ENCODE measurements at regions not wholly inside any gene's neighbourhood (a gene's known extent, or its start where the extent isn't known, plus 50 kb on each side); places are given as distances from the start of the nearest gene placed in this dataset.

- Histone ChIP-seq H3K27ac (ENCODE audit: low read depth, low read length) (no peak overlapping the region), H3K36me3 (ENCODE audit: control insufficient read depth, insufficient read depth, low read length) (no peaks in the 10 kb centered on the region), H3K4me3 (ENCODE audit: low read length) (no peak overlapping the region), H3K4me1 (ENCODE audit: control insufficient read depth, insufficient read depth, low read length) (no peaks in the 10 kb centered on the region), H3K9ac (ENCODE audit: low read length) (no peak overlapping the region), H3K27me3 (ENCODE audit: control insufficient read depth, insufficient read depth, low read length) (no peaks in the 10 kb centered on the region)
These were observed 88.3 kb upstream of the PRDM11 start for GRCh38 chr11:45057938-45058646.

GRCh38 chr11:45058647-45058950 lies 87.8 kb upstream of the PRDM11 start:
- Histone ChIP-seq H3K27me3 (ENCODE audit: control insufficient read depth, insufficient read depth, low read length) (no peaks in the 10 kb centered on the region), H3K4me3 (ENCODE audit: low read length) (no peak overlapping the region), H3K4me1 (ENCODE audit: control insufficient read depth, insufficient read depth, low read length) (no peaks in the 10 kb centered on the region), H3K27ac (ENCODE audit: low read depth, low read length) (no peak overlapping the region), H3K9ac (ENCODE audit: low read length) (no peak overlapping the region), H3K36me3 (ENCODE audit: control insufficient read depth, insufficient read depth, low read length) (no peaks in the 10 kb centered on the region)

GRCh38 chr11:45060707-45061106 lies 85.7 kb upstream of the PRDM11 start:
- no peaks in the 10 kb centered on the region for H3K36me3 ChIP-seq (ENCODE audit: control insufficient read depth, insufficient read depth, low read length)
- no peak overlapping the region for H3K27ac ChIP-seq (ENCODE audit: low read depth, low read length)
- H3K4me3 ChIP-seq (ENCODE audit: low read length) = no peak overlapping the region
- no peak overlapping the region for H3K9ac ChIP-seq (ENCODE audit: low read length)
- H3K27me3 ChIP-seq (ENCODE audit: control insufficient read depth, insufficient read depth, low read length) = no peaks in the 10 kb centered on the region
- H3K4me1 ChIP-seq (ENCODE audit: control insufficient read depth, insufficient read depth, low read length) = no peaks in the 10 kb centered on the region

DNA sequence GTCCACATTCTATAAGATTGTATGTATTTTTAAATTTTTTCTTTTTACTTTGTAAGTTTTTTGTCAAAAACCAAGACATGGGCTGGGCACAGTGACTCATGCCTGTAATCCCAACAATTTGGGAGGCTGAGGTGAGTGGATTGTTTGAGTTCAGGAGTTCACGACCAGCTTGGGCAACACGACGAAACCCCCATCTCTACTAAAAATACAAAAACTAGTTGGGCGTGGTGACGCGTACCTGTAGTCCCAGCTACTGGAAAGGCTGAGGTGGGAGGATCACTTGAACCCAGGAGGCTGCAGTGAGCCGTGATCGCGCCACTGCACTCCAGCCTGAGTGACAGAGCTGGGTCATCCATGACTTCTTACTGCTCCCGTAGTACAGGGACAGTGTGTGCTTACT lies 84.8 kb upstream of the PRDM11 start:
- Histone ChIP-seq H3K36me3 (ENCODE audit: control insufficient read depth, insufficient read depth, low read length) (no peaks in the 10 kb centered on the region), H3K9ac (ENCODE audit: low read length) (no peak overlapping the region), H3K27ac (ENCODE audit: low read depth, low read length) (no peak overlapping the region), H3K4me1 (ENCODE audit: control insufficient read depth, insufficient read depth, low read length) (no peaks in the 10 kb centered on the region), H3K4me3 (ENCODE audit: low read length) (no peak overlapping the region), H3K27me3 (ENCODE audit: control insufficient read depth, insufficient read depth, low read length) (no peaks in the 10 kb centered on the region)

DNA sequence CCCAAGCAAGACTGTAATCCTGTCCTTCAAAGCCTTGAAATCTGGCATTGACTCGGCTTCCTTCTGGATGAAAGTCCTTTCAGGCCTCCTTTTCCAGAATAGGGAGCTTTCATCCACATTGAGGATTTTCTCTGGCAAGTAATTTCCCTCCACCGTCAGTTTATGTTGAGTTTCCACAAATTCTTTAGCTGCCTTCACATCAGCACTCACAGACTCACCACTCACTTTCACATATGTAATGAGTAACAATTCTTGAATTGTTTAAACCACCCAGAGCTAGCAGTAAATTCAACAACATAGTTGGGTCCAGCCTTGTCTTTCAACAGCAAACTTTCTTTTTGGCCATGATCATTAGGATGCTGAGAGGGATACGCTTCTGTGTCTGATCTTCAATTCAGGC lies 84.3 kb upstream of the PRDM11 start:
- Histone ChIP-seq H3K27ac (ENCODE audit: low read depth, low read length) (no peak overlapping the region), H3K4me1 (ENCODE audit: control insufficient read depth, insufficient read depth, low read length) (no peaks in the 10 kb centered on the region), H3K9ac (ENCODE audit: low read length) (no peak overlapping the region), H3K4me3 (ENCODE audit: low read length) (no peak overlapping the region), H3K27me3 (ENCODE audit: control insufficient read depth, insufficient read depth, low read length) (no peaks in the 10 kb centered on the region), H3K36me3 (ENCODE audit: control insufficient read depth, insufficient read depth, low read length) (no peaks in the 10 kb centered on the region)

GRCh38 chr11:45062974-45063635 lies 83.3 kb upstream of the PRDM11 start:
- no peak overlapping the region for H3K4me3 ChIP-seq (ENCODE audit: low read length)
- no peaks in the 10 kb centered on the region for H3K27me3 ChIP-seq (ENCODE audit: control insufficient read depth, insufficient read depth, low read length)
- H3K27ac ChIP-seq (ENCODE audit: low read depth, low read length) = no peak overlapping the region
- no peak overlapping the region for H3K9ac ChIP-seq (ENCODE audit: low read length)
- H3K4me1 ChIP-seq (ENCODE audit: control insufficient read depth, insufficient read depth, low read length) = no peaks in the 10 kb centered on the region
- H3K36me3 ChIP-seq (ENCODE audit: control insufficient read depth, insufficient read depth, low read length) = no peaks in the 10 kb centered on the region

- Histone ChIP-seq H3K27ac (ENCODE audit: low read depth, low read length) (no peak overlapping the region), H3K4me3 (ENCODE audit: low read length) (no peak overlapping the region), H3K9ac (ENCODE audit: low read length) (no peak overlapping the region), H3K27me3 (ENCODE audit: control insufficient read depth, insufficient read depth, low read length) (no peaks in the 10 kb centered on the region), H3K4me1 (ENCODE audit: control insufficient read depth, insufficient read depth, low read length) (no peaks in the 10 kb centered on the region), H3K36me3 (ENCODE audit: control insufficient read depth, insufficient read depth, low read length) (no peaks in the 10 kb centered on the region)
These were observed 82.8 kb upstream of the PRDM11 start for GRCh38 chr11:45063669-45064068.

- H3K27ac ChIP-seq (ENCODE audit: low read depth, low read length) = no peak overlapping the region
- H3K4me1 ChIP-seq (ENCODE audit: control insufficient read depth, insufficient read depth, low read length) = no peaks in the 10 kb centered on the region
- no peaks in the 10 kb centered on the region for H3K36me3 ChIP-seq (ENCODE audit: control insufficient read depth, insufficient read depth, low read length)
- H3K9ac ChIP-seq (ENCODE audit: low read length) = no peak overlapping the region
- H3K27me3 ChIP-seq (ENCODE audit: control insufficient read depth, insufficient read depth, low read length) = no peaks in the 10 kb centered on the region
- no peak overlapping the region for H3K4me3 ChIP-seq (ENCODE audit: low read length)
These were observed 78.5 kb upstream of the PRDM11 start for GRCh38 chr11:45067966-45068365.

- no peak overlapping the region for H3K27ac ChIP-seq (ENCODE audit: low read depth, low read length)
- H3K27me3 ChIP-seq (ENCODE audit: control insufficient read depth, insufficient read depth, low read length) = no peaks in the 10 kb centered on the region
- no peaks in the 10 kb centered on the region for H3K36me3 ChIP-seq (ENCODE audit: control insufficient read depth, insufficient read depth, low read length)
- no peak overlapping the region for H3K9ac ChIP-seq (ENCODE audit: low read length)
- no peak overlapping the region for H3K4me3 ChIP-seq (ENCODE audit: low read length)
- H3K4me1 ChIP-seq (ENCODE audit: control insufficient read depth, insufficient read depth, low read length) = no peaks in the 10 kb centered on the region
These were observed 75.2 kb upstream of the PRDM11 start for GRCh38 chr11:45071232-45071631.

- H3K9ac ChIP-seq (ENCODE audit: low read length) = no peak overlapping the region
- H3K27ac ChIP-seq (ENCODE audit: low read depth, low read length) = no peak overlapping the region
- H3K36me3 ChIP-seq (ENCODE audit: control insufficient read depth, insufficient read depth, low read length) = no peaks in the 10 kb centered on the region
- no peaks in the 10 kb centered on the region for H3K27me3 ChIP-seq (ENCODE audit: control insufficient read depth, insufficient read depth, low read length)
- peaks cover 2% of the 10 kb centered on the region for H3K4me1 ChIP-seq (ENCODE audit: control insufficient read depth, insufficient read depth, low read length)
- H3K4me3 ChIP-seq (ENCODE audit: low read length) = no peak overlapping the region
These were observed 72.7 kb upstream of the PRDM11 start for GRCh38 chr11:45073685-45074141.

- no peaks in the 10 kb centered on the region for H3K36me3 ChIP-seq (ENCODE audit: control insufficient read depth, insufficient read depth, low read length)
These were observed 70.9 kb upstream of the PRDM11 start for GRCh38 chr11:45075519-45075918.

GRCh38 chr11:45075952-45076351 lies 70.5 kb upstream of the PRDM11 start:
- H3K27ac ChIP-seq (ENCODE audit: low read depth, low read length) = no peak overlapping the region

More at GRCh38 chr11:45075519-45075918, 70.9 kb upstream of the PRDM11 start:
- Histone ChIP-seq H3K27me3 (ENCODE audit: control insufficient read depth, insufficient read depth, low read length) (no peaks in the 10 kb centered on the region), H3K4me1 (ENCODE audit: control insufficient read depth, insufficient read depth, low read length) (peaks cover 14% of the 10 kb centered on the region), H3K27ac (ENCODE audit: low read depth, low read length) (no peak overlapping the region), H3K9ac (ENCODE audit: low read length) (no peak overlapping the region), H3K4me3 (ENCODE audit: low read length) (no peak overlapping the region)

DNA sequence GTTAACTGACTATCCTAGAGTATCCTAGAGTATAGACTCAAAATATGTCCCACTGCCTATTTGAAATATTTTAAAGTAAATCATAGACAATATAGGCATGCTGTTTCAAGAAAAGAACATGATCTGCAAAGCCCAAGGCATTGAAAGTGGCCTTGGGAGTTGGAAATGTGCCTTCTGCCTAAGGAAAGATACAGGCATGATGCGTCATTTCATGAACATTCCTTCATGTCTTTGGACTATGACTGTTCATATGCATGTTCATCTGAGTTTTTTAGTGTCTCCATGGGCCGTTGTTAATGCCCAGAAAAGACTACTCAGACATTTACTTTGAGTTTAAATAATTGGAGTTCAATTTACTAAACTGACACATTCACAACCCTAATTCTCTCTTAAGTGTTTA lies 69.7 kb upstream of the PRDM11 start:
- Histone ChIP-seq H3K4me1 (ENCODE audit: control insufficient read depth, insufficient read depth, low read length) (peaks cover 15% of the 10 kb centered on the region), H3K27me3 (ENCODE audit: control insufficient read depth, insufficient read depth, low read length) (no peaks in the 10 kb centered on the region), H3K36me3 (ENCODE audit: control insufficient read depth, insufficient read depth, low read length) (no peaks in the 10 kb centered on the region), H3K4me3 (ENCODE audit: low read length) (no peak overlapping the region), H3K27ac (ENCODE audit: low read depth, low read length) (no peak overlapping the region), H3K9ac (ENCODE audit: low read length) (no peak overlapping the region)

More at GRCh38 chr11:45075952-45076351, 70.5 kb upstream of the PRDM11 start:
- no peak overlapping the region for H3K9ac ChIP-seq (ENCODE audit: low read length)
- H3K4me1 ChIP-seq (ENCODE audit: control insufficient read depth, insufficient read depth, low read length) = peaks cover 15% of the 10 kb centered on the region
- no peaks in the 10 kb centered on the region for H3K36me3 ChIP-seq (ENCODE audit: control insufficient read depth, insufficient read depth, low read length)
- no peaks in the 10 kb centered on the region for H3K27me3 ChIP-seq (ENCODE audit: control insufficient read depth, insufficient read depth, low read length)
- no peak overlapping the region for H3K4me3 ChIP-seq (ENCODE audit: low read length)

Data from rectal smooth muscle tissue (tissue), 1 donor.